Osteoblast (primary cell): ENCODE measurements at regions not wholly inside any gene's neighbourhood (a gene's known extent, or its start where the extent isn't known, plus 50 kb on each side); places are given as distances from the start of the nearest gene placed in this dataset.

Experiments
- DNase-seq: peaks from one replicate; pipeline ENCODE4 v3.0.0; 2011; ENCODE audit warnings: low spot score, mixed read lengths; ENCODE audit not compliant: insufficient read length; ENCODE audit errors: missing footprints
- H2AFZ ChIP-seq: 2 replicates; pipeline ENCODE4 v1.6.0; 2011; ENCODE audit warnings: mild to moderate bottlenecking, low read length
- H3K27ac ChIP-seq: 2 replicates; pipeline ENCODE4 v1.5.1; 2011; ENCODE audit warnings: mild to moderate bottlenecking, low read depth, low read length, moderate library complexity
- H3K27me3 ChIP-seq: 2 replicates; pipeline ENCODE4 v1.6.0; 2012; ENCODE audit warnings: mild to moderate bottlenecking, control low read depth, inconsistent platforms, low read length, moderate library complexity; ENCODE audit not compliant: insufficient read depth
- H3K36me3 ChIP-seq: 2 replicates; pipeline ENCODE4 v1.5.1; 2011; ENCODE audit warnings: mild to moderate bottlenecking, low read length, control low read depth, moderate library complexity; ENCODE audit not compliant: insufficient read depth
- H3K4me1 ChIP-seq: 2 replicates; pipeline ENCODE4 v1.5.1; 2011; ENCODE audit warnings: mild to moderate bottlenecking, low read length, control low read depth, moderate library complexity; ENCODE audit not compliant: insufficient read depth
- H3K4me2 ChIP-seq: 2 replicates; pipeline ENCODE4 v1.6.0; 2011; ENCODE audit warnings: mild to moderate bottlenecking, low read length; ENCODE audit not compliant: insufficient read depth
- H3K4me3 ChIP-seq: fragments of 200-600 bp; sonication (generic); 3 replicates; pipeline ENCODE4 v1.5.1; 2012; ENCODE audit warnings: mild to moderate bottlenecking, low read length, inconsistent platforms; ENCODE audit not compliant: insufficient read depth
- H3K79me2 ChIP-seq: 2 replicates; pipeline ENCODE4 v1.6.0; 2012; ENCODE audit warnings: mild to moderate bottlenecking, low read length, control low read depth, inconsistent platforms; ENCODE audit not compliant: insufficient read depth
- H3K9me3 ChIP-seq: 2 replicates; pipeline ENCODE4 v1.5.1; 2011; ENCODE audit warnings: low read depth, low read length, control low read depth
- H4K20me1 ChIP-seq: 2 replicates; pipeline ENCODE4 v1.6.0; 2012; ENCODE audit warnings: mild to moderate bottlenecking, low read length, control low read depth; ENCODE audit not compliant: insufficient read depth
- TF ChIP-seq, protein P1 (sequence below): IDR thresholded peaks from 2 replicates; pipeline ENCODE4 v1.5.1; 2011; ENCODE audit warnings: mild to moderate bottlenecking, low read depth, low read length, moderate library complexity; ENCODE audit errors: extremely low read depth

DNA sequence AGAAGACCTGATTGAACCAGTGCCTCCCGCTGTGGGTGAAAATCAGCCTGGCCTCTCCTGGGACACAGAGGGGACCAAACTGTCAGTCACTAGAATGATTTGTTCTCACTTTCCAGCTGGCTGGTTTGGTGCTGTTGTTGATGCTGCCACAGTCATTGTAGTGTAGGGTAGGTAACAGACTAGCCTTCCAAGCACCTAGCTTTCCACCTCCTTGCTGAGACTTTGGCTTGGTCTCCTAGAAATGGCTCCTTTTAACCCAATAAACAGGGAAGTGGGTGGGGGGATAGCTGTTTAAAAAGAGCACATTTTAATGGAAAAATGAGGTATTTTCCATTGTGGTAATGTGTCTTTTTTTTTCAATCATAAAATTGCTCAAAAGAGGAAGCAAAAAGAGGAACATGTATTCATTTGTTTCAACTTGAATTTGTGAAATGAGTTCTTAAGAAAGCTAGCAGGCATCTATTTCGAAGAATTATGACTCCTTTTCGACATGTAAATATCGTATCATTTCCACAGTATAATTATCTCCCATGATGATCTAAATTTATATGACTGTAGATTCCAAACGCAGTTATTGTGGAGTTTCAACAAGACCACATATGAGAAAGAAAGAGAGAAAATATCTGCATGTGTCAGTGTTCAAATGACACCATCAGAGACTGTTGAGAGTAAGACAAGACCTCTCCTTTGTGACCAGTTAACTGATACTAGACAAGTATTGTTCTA lies 190.1 kb downstream of the HLX start:
- Histone ChIP-seq H3K27ac (no peak overlapping the region), H3K4me1 (no peaks in the 10 kb centered on the region), H3K79me2 (no peaks in the 10 kb centered on the region), H2AFZ (no peak overlapping the region), H3K4me3 (no peak overlapping the region), H3K36me3 (no peaks in the 10 kb centered on the region), H3K27me3 (no peaks in the 10 kb centered on the region), H3K9me3 (no peaks in the 10 kb centered on the region), H3K4me2 (no peak overlapping the region), H4K20me1 (no peaks in the 10 kb centered on the region)
- TF ChIP-seq, protein P1, sequence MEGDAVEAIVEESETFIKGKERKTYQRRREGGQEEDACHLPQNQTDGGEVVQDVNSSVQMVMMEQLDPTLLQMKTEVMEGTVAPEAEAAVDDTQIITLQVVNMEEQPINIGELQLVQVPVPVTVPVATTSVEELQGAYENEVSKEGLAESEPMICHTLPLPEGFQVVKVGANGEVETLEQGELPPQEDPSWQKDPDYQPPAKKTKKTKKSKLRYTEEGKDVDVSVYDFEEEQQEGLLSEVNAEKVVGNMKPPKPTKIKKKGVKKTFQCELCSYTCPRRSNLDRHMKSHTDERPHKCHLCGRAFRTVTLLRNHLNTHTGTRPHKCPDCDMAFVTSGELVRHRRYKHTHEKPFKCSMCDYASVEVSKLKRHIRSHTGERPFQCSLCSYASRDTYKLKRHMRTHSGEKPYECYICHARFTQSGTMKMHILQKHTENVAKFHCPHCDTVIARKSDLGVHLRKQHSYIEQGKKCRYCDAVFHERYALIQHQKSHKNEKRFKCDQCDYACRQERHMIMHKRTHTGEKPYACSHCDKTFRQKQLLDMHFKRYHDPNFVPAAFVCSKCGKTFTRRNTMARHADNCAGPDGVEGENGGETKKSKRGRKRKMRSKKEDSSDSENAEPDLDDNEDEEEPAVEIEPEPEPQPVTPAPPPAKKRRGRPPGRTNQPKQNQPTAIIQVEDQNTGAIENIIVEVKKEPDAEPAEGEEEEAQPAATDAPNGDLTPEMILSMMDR, result no peak
- DNase-seq, result peak; percentile 19

DNA sequence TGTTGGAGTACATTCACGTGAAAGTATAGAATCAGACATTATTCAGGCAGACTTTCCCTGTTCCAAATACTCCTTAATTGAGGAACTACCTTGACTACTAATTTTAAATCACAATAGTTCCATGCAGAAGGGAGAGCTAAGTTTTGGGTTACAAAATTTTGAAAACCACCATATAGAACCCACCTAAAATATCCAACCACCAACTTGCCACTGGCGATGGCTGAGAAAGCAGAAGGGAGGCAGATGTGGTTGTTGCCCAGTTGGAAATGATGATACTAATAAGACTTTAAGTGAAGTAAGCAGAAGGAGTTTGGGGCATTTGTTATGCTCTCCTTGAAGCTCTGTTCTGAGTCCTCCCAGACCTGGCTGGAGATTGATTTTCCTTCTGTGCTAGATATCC lies 190.7 kb downstream of the HLX start:
- TF ChIP-seq, protein P1, result no peak
- no peaks in the 10 kb centered on the region for H4K20me1 ChIP-seq
- H3K4me2 ChIP-seq, result no peak overlapping the region
- H3K27me3 ChIP-seq, result no peaks in the 10 kb centered on the region
- no peak overlapping the region for H3K27ac ChIP-seq
- H3K4me3 ChIP-seq, result no peak overlapping the region
- no peaks in the 10 kb centered on the region for H3K9me3 ChIP-seq
- H3K36me3 ChIP-seq, result no peaks in the 10 kb centered on the region
- DNase-seq, result no peak
- no peak overlapping the region for H2AFZ ChIP-seq
- no peaks in the 10 kb centered on the region for H3K4me1 ChIP-seq
- H3K79me2 ChIP-seq, result no peaks in the 10 kb centered on the region

DNA sequence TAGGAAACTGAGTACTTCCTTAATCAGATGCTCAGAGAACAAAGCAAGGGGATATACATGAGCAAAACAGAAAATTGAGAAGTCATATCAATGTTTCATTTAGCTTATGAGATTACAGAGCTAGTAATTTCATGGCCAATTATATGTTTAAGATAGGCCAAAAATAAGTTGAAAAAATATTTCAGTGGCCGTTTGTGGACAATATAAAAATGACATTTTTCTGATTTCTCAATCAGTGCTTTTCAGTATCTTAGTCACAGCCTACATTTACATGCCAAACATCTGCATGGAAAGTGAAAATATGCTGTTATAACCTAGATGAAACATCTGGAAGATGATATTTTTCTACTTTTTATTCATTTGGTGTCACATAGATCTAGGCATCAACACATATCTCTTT lies 192.5 kb downstream of the HLX start:
- H3K27ac ChIP-seq, result no peak overlapping the region
- no peaks in the 10 kb centered on the region for H3K36me3 ChIP-seq
- H3K4me3 ChIP-seq, result no peak overlapping the region
- H3K79me2 ChIP-seq, result no peaks in the 10 kb centered on the region
- H4K20me1 ChIP-seq, result no peaks in the 10 kb centered on the region
- H3K4me1 ChIP-seq, result no peaks in the 10 kb centered on the region
- DNase-seq, result no peak
- no peaks in the 10 kb centered on the region for H3K9me3 ChIP-seq
- no peak overlapping the region for H3K4me2 ChIP-seq
- TF ChIP-seq, protein P1, result no peak
- H3K27me3 ChIP-seq, result no peaks in the 10 kb centered on the region
- H2AFZ ChIP-seq, result no peak overlapping the region

DNA sequence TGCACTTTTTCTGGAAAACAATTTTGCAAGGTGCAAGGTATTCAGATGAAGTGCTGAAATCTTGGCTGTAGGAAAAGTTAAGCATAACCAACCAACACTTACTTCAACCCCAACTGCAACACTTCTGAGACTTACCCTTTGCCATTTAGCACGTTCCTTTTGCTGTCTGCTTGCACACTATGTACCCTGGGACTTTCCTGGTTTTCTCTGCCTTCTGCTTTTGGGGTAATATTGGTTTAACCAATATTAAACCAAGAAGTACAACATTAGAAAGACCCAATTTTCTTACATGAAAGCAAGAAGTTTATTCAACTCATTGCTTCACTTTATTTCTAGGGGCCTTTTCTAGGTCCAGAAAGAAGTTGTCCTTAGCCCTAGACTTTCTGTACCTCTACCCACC lies 193.0 kb downstream of the HLX start:
- no peaks in the 10 kb centered on the region for H3K79me2 ChIP-seq
- no peak overlapping the region for H3K4me3 ChIP-seq
- TF ChIP-seq, protein P1, result no peak
- H3K4me1 ChIP-seq, result no peaks in the 10 kb centered on the region
- no peaks in the 10 kb centered on the region for H3K27me3 ChIP-seq
- H3K27ac ChIP-seq, result no peak overlapping the region
- H3K4me2 ChIP-seq, result no peak overlapping the region
- H3K36me3 ChIP-seq, result no peaks in the 10 kb centered on the region
- H2AFZ ChIP-seq, result no peak overlapping the region
- no peaks in the 10 kb centered on the region for H3K9me3 ChIP-seq
- H4K20me1 ChIP-seq, result no peaks in the 10 kb centered on the region
- no peak for DNase-seq
